Ecto neural progenitor cell (in vitro differentiated cells): ENCODE measurements at regions not wholly inside any gene's neighbourhood (a gene's known extent, or its start where the extent isn't known, plus 50 kb on each side); places are given as distances from the start of the nearest gene placed in this dataset.

ENCODE experiments used
- DNase-seq: peaks from one replicate; pipeline ENCODE4 v3.0.0-alpha.2; 2018; ENCODE audit warnings: low spot score

DNA sequence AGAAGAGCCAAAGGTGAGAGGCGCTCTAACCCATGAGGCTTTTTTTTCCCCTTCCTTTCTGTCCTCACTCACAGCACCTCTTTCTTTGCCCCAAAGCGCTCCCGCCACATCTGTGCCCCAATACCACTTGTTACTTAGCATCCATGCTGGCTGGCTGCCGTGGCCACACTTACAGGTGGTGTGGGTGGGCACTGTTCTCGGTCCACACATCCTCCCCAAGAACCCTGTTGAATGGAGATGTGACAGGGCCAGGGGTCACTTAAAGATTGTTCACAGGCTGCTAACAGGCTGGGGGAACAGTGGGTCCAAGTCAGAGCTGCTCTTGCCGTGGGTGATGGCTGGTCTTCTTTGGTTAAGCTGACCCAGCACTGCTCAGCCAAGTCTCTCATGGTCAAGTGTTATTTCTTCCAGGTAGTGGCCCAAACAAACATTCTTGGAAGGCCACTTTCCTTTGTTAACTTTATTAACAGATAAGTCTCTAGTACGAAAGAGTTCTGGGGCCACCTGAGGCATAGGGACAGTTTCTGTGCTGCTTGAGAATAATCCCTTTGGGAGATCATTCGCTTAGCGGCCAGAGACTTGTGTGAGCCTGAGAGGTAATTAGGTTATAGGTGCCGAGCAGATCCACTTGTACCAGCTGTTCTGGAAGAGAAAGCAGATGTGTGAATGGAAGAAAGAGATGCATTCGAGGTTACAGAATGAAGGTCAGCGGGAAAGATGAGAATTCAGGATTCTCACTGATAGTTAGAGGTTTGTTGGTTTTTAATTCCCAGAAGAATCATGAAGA, 62.6 kb upstream of the IRF2BP2 start:
- no peak for DNase-seq

DNA sequence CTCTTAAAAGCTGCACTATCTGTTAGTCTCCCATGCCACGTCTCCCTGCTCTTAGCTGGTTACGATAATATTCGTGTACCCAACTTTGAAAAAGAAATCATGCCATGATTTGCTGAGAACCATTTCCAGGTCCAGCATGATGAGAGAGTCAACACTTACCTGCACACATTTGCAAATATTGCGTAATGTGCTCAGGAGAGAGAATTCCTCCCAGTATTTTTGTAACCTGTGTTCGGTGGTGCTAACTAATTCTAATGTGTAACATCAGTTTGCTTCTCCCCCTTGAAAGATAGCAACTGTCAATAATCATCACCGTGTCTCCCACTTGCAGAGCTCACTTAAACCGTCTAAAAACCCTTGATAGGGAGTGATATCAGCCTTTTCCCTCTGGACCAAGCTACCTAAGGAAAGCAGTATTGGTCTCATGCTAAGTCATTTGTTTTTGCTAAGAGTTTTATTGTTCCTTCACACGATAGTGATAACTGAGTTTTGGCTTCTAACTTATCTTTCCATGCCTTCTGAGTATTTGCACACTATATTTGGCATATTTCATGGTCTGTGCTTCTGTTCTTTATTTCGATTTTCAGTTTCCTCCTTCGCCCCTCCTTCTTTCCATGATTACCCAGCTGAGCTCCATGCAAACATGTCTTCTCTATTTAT, 61.1 kb upstream of the IRF2BP2 start:
- no peak for DNase-seq

DNA sequence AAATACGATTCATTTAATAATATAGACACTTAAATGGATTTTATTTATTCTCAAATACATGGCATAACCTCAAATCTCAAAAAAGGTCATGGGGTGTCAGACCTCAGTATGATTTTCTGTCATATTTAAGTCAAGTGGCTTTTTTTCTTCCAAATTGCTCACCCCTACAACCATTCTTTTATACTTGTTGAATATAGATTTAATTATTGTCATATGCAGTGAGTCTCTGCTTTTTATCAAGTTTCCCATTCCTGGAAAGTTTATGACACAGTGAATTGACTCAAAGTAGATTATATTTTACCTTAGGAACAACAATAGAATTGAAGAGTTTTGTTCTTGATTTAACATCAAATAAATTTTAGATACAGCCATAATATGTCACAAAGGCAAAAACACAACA, 59.5 kb upstream of the IRF2BP2 start:
- DNase-seq: no peak

DNA sequence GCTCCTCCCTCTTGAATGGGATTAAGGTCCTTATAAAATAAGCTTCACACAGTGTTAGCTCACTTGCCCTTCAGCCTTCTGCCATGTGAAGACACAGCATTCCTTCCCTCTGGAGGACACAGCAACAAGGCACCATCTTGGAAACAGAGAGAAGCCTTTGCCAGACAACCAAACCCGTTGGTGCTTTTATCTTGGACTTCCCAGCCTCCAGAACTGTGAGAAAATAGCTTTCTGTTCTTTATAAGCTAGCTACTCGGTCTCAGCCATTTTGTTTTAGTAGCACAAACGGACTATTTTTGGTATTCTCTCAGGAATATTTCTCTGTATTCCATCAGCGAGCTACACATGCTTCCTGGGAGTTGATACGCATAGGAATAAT, 58.6 kb upstream of the IRF2BP2 start:
- no peak for DNase-seq

DNA sequence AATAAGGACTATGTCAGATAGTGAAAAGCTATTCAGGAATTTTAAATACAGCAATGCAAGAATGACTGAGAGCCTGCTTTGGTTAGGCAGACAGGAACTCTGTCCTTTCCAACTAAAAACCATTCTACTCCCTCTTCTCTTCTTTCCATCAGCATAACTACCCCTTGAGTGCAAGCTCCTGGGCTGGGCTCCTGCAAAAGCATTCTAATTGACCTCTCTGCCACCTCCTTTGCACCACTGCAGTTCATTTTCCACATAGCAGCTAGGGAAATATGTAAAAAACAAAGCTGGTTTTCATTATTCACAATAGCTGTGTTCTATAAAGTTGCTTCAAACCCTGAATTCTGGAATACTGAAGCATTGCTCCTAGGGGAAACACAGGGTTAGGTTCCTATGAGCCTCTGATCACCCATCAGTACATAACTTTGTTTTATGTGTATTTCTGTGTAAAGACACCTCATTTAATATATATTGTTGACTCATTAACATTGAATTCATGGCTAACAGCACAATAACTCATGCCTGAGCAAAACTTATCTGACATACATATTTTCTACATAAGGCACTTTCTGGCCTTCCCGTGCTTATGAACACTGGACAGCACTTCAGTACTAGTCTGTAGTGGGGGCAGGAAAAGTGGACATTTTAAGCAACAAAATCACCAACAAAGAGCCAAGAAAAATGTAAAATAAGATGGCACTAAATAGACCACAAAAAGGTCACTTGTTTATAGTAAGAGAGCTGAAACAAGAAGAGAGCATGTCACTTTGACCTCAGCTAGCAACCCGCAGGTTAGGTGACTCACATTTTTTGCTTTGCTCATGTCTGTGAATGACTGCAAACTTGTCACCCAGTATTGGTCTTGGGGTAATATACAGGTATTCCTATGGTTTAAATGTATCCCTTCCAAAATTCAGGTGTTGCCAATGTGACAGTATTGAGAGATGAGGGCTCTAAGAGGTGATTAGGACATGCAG, 57.9 kb upstream of the IRF2BP2 start:
- no peak for DNase-seq

DNA sequence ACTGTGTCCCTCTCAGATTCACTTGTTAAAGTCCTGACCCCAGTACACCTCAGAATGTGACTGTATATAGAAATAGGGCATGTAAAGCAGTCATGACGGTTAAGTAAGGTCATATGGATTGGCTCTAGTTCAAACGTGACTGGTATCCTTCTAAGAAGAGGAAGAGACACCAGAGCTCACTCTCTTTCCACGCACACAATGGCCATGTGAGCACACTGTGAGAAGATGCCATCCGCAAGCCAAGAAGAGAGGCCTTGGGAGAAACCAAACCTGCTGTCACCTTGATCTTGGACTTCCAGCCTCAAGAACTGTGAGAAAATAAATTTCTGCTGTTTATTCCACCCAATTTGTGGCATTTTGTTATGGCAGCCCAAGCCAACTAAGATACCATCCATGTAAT, 56.8 kb upstream of the IRF2BP2 start:
- no peak for DNase-seq

DNA sequence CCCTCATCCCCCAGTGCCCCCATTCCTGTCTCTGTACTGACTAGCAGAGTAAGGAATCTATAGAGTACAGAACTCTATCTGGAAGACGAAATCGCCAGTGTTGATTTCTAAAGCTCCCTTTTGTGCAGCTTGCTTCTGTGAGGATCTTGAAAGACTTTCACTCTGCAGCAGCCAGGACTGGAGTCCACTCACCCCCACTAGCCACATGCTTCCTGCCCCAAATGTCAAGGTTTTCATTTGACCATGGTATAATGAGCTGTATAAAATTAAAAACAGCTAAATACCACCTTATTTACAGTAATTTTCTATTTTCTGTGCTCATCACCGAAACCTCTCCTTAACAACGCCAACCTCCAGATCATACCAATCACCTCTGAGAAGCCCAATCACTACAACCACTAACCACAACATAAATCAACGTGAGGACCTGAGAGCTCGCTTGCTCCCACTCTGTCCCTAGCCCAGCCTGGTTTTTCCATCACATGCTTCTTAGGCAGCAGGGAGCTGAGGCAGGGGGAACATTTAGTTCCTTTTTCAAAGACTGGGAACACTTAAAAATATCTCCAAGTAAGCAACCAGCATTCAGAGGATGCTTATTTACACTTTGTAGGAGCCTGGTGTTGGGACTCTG, 56.1 kb upstream of the IRF2BP2 start:
- DNase-seq: no peak

DNA sequence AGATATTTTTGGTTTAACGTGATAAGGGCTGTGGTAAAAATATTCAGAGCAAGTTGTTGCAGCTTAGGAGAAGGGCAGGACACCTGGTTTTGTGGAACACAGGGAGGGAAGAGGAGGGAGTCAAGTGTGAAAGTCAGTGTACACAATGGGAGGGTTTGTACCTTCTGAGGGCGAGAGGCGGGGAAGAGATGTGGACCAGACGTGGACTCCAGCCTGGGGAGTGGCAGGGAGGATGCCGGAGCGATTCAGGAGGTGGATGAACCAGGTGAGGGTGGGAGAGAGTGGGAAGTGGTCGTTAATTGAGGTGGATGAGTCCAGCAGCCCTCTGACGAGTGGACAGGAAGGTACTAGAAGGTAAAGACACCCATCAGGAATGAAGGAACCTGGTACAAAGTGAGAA, 52.2 kb upstream of the IRF2BP2 start:
- DNase-seq: no peak

DNA sequence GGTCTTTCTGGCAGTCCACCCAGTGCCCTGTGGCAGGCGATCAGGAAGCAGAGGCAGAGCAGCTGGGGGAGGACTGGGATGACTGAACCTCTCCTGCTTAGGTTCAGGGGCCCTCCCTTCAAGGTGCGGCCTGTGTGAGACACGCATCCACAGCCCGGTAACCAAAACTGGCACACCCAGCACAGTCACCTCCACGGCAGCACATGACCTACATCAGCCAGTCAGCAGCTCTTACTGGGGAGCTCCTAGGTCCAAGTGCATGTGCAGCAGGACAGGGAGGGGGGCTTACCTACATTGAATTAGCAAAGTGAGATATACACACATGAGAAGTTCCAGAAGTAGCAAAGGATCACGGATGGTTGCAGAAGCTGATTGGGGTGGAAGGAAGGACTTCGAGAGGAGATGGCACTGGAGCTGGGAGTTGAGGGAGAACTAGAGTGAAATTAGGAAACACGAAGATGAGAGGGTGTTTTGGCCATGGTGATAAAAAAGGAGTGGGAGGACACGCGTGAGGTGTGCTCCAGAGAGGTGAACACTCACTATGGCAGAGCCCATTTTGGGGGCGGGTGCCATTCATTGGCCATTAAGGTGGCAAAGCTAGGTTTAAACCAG, 51.4 kb upstream of the IRF2BP2 start:
- DNase-seq: no peak

DNA sequence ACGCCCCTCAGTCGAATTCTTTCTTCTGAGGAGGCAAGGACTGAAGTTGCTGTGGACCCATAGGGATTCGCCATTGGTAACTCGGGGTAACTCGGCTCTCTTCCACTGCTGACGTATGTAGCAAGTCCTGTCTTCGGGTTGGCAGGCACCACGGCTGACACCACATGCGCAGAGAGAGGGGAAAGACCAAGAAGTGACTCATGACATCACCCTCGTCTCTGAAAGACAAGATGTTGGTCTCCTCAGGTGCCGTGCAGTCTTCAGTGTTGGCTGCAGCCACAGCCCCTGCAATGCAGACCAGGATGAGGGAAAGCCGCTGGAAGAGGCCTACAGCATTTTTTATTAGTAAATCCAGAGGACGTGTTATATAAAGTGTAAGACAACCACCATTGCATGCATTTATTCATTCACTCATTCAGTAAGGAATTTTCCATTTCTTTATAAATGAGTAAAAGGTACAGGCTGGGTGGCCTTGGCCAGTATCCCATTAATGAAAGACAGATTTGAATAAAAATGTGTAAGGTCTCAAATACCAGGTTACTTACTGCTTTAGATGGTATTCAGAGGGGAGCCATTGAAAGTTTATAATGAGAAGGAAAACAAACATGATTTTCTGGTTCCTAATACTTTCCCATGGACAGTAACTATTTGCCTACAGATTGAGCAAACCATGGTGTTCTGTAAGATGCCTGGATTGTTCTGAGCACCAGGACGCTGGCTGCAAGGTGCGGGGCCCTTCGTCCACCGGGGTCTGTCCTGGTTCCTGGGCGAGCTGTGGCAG, 50.7 kb upstream of the IRF2BP2 start:
- DNase-seq: no peak
